H1 (cell line): ENCODE measurements at regions not wholly inside any gene's neighbourhood (a gene's known extent, or its start where the extent isn't known, plus 50 kb on each side); places are given as distances from the start of the nearest gene placed in this dataset.

Experiments used
- ATF2 ChIP-seq: IDR thresholded peaks from 2 replicates; pipeline ENCODE4 v1.6.1; 2012; ENCODE audit warnings: low read length, inconsistent platforms
- CBX8 ChIP-seq: fragments of 300-800, 300-1000 bp; sonication (generic); IDR thresholded peaks from 2 replicates; pipeline ENCODE4 v1.7.1; 2016; ENCODE audit warnings: low read depth, low read length, borderline replicate concordance
- E2F6 ChIP-seq: IDR thresholded peaks from 2 replicates; pipeline ENCODE4 v1.6.1; 2012; ENCODE audit warnings: inconsistent platforms
- GTF2F1 ChIP-seq: IDR thresholded peaks from 2 replicates; pipeline ENCODE4 v1.6.1; 2012; ENCODE audit warnings: low read depth, low read length, improper control_type of control experiment, borderline replicate concordance
- NANOG ChIP-seq: IDR thresholded peaks from 2 replicates; pipeline ENCODE4 v1.6.1; 2011; ENCODE audit warnings: low read length, low read depth, mild to moderate bottlenecking, inconsistent platforms; ENCODE audit not compliant: insufficient read depth, poor library complexity, severe bottlenecking
- TF ChIP-seq, protein P1 (sequence below), 3 experiments: IDR thresholded peaks; 1 replicate in 2 of 3; 2 replicates in 1 of 3; pipeline versions ENCODE4 v1.5.1 to v1.6.1; 2011; ENCODE audit warnings: low read length in 3 of 3, mild to moderate bottlenecking in 3 of 3, inconsistent platforms in 2 of 3, low read depth in 1 of 3, moderate library complexity in 1 of 3; ENCODE audit not compliant: insufficient read depth in 1 of 3; ENCODE audit errors: control extremely low read depth in 1 of 3

DNA sequence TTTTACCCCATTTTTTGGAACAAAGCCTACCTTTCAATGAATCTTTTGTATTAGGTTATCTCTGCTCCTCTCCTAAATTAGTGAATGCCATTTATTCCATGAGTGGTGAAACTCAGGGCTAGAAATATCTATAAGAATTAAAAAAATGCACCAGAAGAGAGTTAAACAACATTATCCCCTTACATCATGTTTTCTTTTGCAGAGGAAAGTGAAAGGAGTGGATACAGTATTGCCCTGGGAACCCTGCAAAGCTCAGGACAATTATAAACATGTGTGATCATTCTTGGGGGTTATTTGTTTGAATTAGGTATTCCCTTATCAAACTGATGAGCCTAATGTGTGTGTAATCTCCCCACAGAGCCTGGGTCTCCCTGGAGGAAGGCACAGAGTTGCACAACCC lies 559.2 kb downstream of the RNF144A start (continued):
- TF ChIP-seq ATF2 (no peak), E2F6 (no peak), GTF2F1 (no peak), NANOG (no peak), CBX8 (no peak)
- TF ChIP-seq, protein P1, sequence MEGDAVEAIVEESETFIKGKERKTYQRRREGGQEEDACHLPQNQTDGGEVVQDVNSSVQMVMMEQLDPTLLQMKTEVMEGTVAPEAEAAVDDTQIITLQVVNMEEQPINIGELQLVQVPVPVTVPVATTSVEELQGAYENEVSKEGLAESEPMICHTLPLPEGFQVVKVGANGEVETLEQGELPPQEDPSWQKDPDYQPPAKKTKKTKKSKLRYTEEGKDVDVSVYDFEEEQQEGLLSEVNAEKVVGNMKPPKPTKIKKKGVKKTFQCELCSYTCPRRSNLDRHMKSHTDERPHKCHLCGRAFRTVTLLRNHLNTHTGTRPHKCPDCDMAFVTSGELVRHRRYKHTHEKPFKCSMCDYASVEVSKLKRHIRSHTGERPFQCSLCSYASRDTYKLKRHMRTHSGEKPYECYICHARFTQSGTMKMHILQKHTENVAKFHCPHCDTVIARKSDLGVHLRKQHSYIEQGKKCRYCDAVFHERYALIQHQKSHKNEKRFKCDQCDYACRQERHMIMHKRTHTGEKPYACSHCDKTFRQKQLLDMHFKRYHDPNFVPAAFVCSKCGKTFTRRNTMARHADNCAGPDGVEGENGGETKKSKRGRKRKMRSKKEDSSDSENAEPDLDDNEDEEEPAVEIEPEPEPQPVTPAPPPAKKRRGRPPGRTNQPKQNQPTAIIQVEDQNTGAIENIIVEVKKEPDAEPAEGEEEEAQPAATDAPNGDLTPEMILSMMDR (IDR thresholded peaks at IDR 0.05; ENCODE audit: control extremely low read depth in 1 of 3, insufficient read depth in 1 of 3, low read depth in 1 of 3, low read length in 3 of 3): no peak
